Osteocyte (in vitro differentiated cells): ENCODE measurements at regions not wholly inside any gene's neighbourhood (a gene's known extent, or its start where the extent isn't known, plus 50 kb on each side); places are given as distances from the start of the nearest gene placed in this dataset.

Experiments used
- DNase-seq: peaks from one replicate; pipeline ENCODE4 v3.0.0; 2021; ENCODE audit warnings: mixed read lengths; ENCODE audit not compliant: unreplicated experiment; ENCODE audit errors: extremely low spot score
- H3K27ac Mint-ChIP-seq: one replicate; pipeline ENCODE4 v1.8.0; 2021; ENCODE audit warnings: mild to moderate bottlenecking, mixed read lengths; ENCODE audit not compliant: unreplicated experiment
- H3K27me3 Mint-ChIP-seq: one replicate; pipeline ENCODE4 v1.8.0; 2021; ENCODE audit warnings: mixed read lengths; ENCODE audit not compliant: unreplicated experiment
- H3K36me3 Mint-ChIP-seq: one replicate; pipeline ENCODE4 v1.8.0; 2021; ENCODE audit warnings: mixed read lengths; ENCODE audit not compliant: unreplicated experiment
- H3K4me1 Mint-ChIP-seq: one replicate; pipeline ENCODE4 v1.8.0; 2021; ENCODE audit warnings: mixed read lengths; ENCODE audit not compliant: unreplicated experiment
- H3K4me3 Mint-ChIP-seq: one replicate; pipeline ENCODE4 v1.8.0; 2021; ENCODE audit warnings: mild to moderate bottlenecking, moderate library complexity, mixed read lengths; ENCODE audit not compliant: unreplicated experiment
- H3K9me3 Mint-ChIP-seq: one replicate; pipeline ENCODE4 v1.8.0; 2021; ENCODE audit warnings: mixed read lengths; ENCODE audit not compliant: unreplicated experiment
- TF ChIP-seq, protein P1 (sequence below): fragments of 200-600 bp; sonication (generic); IDR thresholded peaks from 2 replicates; pipeline ENCODE4 v1.5.0; 2021; ENCODE audit warnings: antibody characterized with exemption, mild to moderate bottlenecking, moderate library complexity

DNA sequence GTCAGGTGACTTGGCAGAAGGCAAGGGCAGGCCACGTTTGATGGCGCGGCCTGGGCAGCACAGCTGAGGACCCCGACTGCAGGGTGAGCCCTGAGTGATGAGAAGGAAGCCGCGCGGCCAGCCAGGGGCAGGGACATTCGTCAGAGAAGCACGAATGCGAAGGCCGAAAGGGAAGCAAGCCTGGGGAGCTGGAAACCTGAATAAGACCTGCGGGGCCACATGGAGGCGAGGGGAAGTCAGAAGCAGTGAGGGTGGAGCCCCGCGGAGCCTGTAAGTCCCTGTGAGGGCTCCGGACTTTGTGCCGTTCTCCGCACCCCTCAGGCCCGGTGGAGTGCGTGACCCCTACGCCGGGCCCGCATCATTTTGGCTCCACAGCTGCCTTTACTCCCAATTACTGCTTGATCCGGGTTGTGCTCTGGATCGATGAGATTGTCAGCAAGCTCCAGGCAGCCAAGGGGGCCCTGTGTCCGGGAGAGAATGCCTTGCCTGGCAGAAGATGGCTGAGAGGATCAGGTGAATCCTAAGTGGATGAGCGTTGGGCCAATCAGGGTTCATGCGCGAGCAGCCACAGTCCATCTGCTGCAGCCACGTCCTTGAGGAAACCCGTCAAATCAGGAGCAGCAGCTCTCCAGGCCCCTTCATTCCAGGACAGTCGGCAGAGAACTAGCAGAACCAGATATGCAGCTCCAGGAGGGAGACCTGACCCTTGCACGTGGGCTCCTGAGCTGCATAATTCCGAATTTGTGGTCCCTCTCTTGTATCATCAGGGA is 293.3 kb upstream of the SHH start:
- Mint-ChIP-seq H3K4me1 (no peaks in the 10 kb centered on the region), H3K27me3 (no peaks in the 10 kb centered on the region), H3K9me3 (peaks cover 6% of the 10 kb centered on the region), H3K36me3 (no peaks in the 10 kb centered on the region), H3K4me3 (no peak overlapping the region), H3K27ac (no peak overlapping the region)
- TF ChIP-seq, protein P1, sequence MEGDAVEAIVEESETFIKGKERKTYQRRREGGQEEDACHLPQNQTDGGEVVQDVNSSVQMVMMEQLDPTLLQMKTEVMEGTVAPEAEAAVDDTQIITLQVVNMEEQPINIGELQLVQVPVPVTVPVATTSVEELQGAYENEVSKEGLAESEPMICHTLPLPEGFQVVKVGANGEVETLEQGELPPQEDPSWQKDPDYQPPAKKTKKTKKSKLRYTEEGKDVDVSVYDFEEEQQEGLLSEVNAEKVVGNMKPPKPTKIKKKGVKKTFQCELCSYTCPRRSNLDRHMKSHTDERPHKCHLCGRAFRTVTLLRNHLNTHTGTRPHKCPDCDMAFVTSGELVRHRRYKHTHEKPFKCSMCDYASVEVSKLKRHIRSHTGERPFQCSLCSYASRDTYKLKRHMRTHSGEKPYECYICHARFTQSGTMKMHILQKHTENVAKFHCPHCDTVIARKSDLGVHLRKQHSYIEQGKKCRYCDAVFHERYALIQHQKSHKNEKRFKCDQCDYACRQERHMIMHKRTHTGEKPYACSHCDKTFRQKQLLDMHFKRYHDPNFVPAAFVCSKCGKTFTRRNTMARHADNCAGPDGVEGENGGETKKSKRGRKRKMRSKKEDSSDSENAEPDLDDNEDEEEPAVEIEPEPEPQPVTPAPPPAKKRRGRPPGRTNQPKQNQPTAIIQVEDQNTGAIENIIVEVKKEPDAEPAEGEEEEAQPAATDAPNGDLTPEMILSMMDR = no peak
- peak; percentile 84 for DNase-seq

DNA sequence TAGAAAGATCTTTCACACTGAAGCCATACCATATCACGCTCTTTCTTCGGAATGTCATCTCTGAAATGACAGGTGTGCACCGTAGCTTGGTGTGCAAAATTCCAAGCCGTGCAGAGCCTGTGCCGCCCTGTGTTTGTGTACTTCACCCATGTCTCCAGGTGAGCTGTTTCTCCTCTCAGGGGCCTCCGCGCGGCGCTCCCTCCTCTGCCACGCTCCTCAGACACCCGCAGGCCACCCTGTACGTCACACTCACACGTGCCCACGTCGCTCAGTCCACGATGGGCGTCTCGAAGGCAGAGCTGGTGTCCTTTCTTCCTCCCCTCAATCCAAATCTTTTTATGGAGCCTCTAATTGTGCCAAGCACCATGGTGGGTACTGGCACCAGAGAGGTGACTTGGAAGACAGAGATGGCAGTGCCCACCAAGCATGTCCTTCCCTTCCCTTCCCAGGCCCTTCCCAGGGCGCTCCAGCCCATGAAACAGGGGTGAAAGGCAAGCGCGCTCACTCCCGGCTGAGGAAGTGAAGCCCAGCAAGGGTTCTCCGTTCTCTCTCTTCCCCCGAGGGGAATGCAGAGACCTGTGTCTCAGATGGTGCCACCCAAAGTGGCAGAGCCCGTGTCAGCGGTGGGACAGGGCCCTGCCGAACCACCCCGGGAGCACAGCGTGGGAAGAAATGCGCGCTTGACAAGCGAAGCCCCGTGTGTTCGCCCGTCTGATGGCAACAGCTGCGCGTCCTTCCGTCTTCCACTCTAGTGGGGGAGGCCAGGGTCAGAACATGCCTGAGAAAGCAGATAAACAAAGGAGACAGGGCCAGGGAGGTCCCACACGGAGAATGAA is 292.5 kb upstream of the SHH start:
- DNase-seq = peak; percentile 82
- Mint-ChIP-seq H3K4me1 (no peaks in the 10 kb centered on the region), H3K27me3 (no peaks in the 10 kb centered on the region), H3K9me3 (peaks cover 6% of the 10 kb centered on the region), H3K27ac (no peak overlapping the region), H3K36me3 (no peaks in the 10 kb centered on the region), H3K4me3 (no peak overlapping the region)
- TF ChIP-seq, protein P1 = no peak

DNA sequence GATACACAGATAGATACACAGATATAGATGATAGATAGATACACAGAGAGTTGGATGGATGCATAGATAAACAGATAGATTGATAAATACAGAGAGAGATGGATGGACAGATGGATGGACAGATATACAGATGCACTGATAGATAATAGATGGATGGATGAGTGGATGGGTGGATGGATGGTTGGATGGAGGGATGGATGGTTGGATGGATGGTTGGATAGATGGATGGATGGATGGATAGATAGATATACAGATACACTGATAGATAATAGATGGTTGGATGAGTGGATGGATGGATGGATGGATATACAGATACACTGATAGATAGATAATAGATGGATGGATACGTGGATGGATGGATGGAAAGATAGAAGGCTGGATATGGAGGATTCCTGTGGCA is 290.0 kb upstream of the SHH start:
- no peaks in the 10 kb centered on the region for H3K27me3 Mint-ChIP-seq
- no peak for DNase-seq
- H3K36me3 Mint-ChIP-seq = no peaks in the 10 kb centered on the region
- no peak overlapping the region for H3K27ac Mint-ChIP-seq
- H3K9me3 Mint-ChIP-seq = peaks cover 11% of the 10 kb centered on the region
- TF ChIP-seq, protein P1 = no peak
- no peak overlapping the region for H3K4me3 Mint-ChIP-seq
- no peaks in the 10 kb centered on the region for H3K4me1 Mint-ChIP-seq

DNA sequence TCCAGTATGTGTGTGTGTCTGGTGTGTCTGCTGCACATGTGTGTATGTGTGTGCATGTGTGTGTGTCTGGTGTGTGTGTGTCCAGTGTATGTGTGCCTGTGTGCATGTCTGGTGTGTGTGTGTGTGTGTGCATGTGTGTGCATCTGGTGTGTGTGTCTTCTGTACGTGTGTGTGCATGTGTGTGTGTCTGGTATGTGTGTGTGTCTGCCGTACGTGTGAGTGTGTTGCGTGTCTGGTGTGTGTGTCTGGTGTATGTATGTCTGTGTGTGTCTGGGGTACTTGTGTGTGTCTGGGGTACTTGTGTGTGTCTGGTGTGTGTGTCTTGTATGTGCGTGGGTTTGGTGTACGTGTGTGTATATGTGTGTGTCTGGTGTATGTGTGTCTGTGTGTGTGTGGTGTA is 289.1 kb upstream of the SHH start:
- Mint-ChIP-seq H3K27me3 (no peaks in the 10 kb centered on the region), H3K9me3 (peaks cover 10% of the 10 kb centered on the region), H3K36me3 (no peaks in the 10 kb centered on the region), H3K4me1 (no peaks in the 10 kb centered on the region), H3K27ac (no peak overlapping the region), H3K4me3 (no peak overlapping the region)
- TF ChIP-seq, protein P1 = no peak
- peak; percentile 75 for DNase-seq

DNA sequence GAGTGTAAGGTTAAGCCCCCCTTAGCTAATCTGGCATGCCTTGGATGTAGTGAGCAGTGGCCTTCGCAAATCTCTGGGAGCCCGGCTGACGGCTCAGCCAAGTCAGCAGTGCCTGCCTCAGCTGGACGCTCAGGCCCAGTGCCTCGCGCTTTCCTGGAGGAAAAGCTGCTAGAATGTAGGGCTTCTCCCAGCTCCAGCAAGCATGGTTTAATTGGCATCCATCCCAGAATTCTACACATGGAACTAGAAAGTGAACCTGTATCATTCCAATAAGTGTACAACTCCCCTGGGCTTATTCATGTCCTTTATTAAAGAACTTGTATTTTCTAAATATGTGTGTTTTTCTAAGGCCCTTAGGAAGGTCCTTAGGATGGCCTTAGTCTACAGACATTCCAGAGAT is 287.8 kb upstream of the SHH start:
- TF ChIP-seq, protein P1 = no peak
- no peaks in the 10 kb centered on the region for H3K36me3 Mint-ChIP-seq
- no peaks in the 10 kb centered on the region for H3K27me3 Mint-ChIP-seq
- peaks cover 10% of the 10 kb centered on the region for H3K9me3 Mint-ChIP-seq
- H3K4me1 Mint-ChIP-seq = no peaks in the 10 kb centered on the region
- H3K4me3 Mint-ChIP-seq = no peak overlapping the region
- no peak overlapping the region for H3K27ac Mint-ChIP-seq
- no peak for DNase-seq
